Panc1 (cell line): ENCODE measurements at regions not wholly inside any gene's neighbourhood (a gene's known extent, or its start where the extent isn't known, plus 50 kb on each side); places are given as distances from the start of the nearest gene placed in this dataset.

ENCODE experiments used
- CTCF ChIP-seq: fragments of 450-650 bp; IDR thresholded peaks from 2 replicates; pipeline ENCODE4 v1.5.1; 2017; ENCODE audit warnings: mild to moderate bottlenecking
- POLR2AphosphoS5 ChIP-seq: IDR thresholded peaks from 2 replicates; pipeline ENCODE4 v1.6.1; 2012; ENCODE audit warnings: mild to moderate bottlenecking, low read depth, low read length, moderate library complexity
- REST ChIP-seq, 2 experiments: IDR thresholded peaks; 2 replicates each; pipeline ENCODE4 v1.6.1; 2011 to 2012; ENCODE audit warnings: low read depth in 2 of 2, control low read depth in 1 of 2, low read length in 1 of 2, mild to moderate bottlenecking in 1 of 2, moderate library complexity in 1 of 2; ENCODE audit not compliant: insufficient read depth in 1 of 2
- SIN3A ChIP-seq: IDR thresholded peaks from 2 replicates; pipeline ENCODE4 v1.6.1; 2012; ENCODE audit warnings: low read depth, mild to moderate bottlenecking, low read length, moderate library complexity, borderline replicate concordance; ENCODE audit not compliant: insufficient read depth
- TCF7L2 ChIP-seq: IDR thresholded peaks from 2 replicates; pipeline ENCODE4 v1.6.1; 2011; ENCODE audit warnings: mild to moderate bottlenecking, low read depth, low read length, inconsistent platforms

- TF ChIP-seq CTCF (no peak), POLR2AphosphoS5 (no peak), TCF7L2 (no peak), SIN3A (no peak), REST (IDR thresholded peaks at IDR 0.05; ENCODE audit: insufficient read depth in 1 of 2, low read depth in 2 of 2, low read length in 1 of 2) (no peak)
These were observed 95.2 kb upstream of the THUMPD2 start for GRCh38 chr2:39874236-39874635.
